GM23248 (cell line): ENCODE measurements at regions not wholly inside any gene's neighbourhood (a gene's known extent, or its start where the extent isn't known, plus 50 kb on each side); places are given as distances from the start of the nearest gene placed in this dataset.

Source experiments
- DNase-seq: peaks from one replicate; pipeline ENCODE4 v3.0.0-alpha.2; 2015
- H2AFZ ChIP-seq: fragments of 200-600 bp; sonication (generic); 2 replicates; pipeline ENCODE4 v1.6.1; 2016; ENCODE audit warnings: antibody characterized with exemption
- H3F3A ChIP-seq: fragments of 200-600 bp; sonication (generic); 2 replicates; pipeline ENCODE4 v1.6.1; 2016; ENCODE audit warnings: mild to moderate bottlenecking, antibody characterized with exemption, mixed run types; ENCODE audit not compliant: insufficient read depth
- H3K27ac ChIP-seq: fragments of 200-600 bp; sonication (generic); 2 replicates; pipeline ENCODE4 v1.5.1; 2016; ENCODE audit warnings: mild to moderate bottlenecking
- H3K27me3 ChIP-seq: fragments of 200-600 bp; sonication (generic); replicated peaks from 2 replicates; pipeline ENCODE4 v1.6.1; 2016; ENCODE audit warnings: mild to moderate bottlenecking; ENCODE audit not compliant: insufficient read depth
- H3K36me3 ChIP-seq: fragments of 200-600 bp; sonication (generic); 2 replicates; pipeline ENCODE4 v1.6.1; 2016; ENCODE audit warnings: low read depth, mild to moderate bottlenecking
- H3K4me1 ChIP-seq: fragments of 200-600 bp; sonication (generic); 2 replicates; pipeline ENCODE4 v1.6.1; 2016; ENCODE audit warnings: mild to moderate bottlenecking; ENCODE audit not compliant: insufficient read depth
- H3K4me2 ChIP-seq: fragments of 200-600 bp; sonication (generic); one replicate; pipeline ENCODE4 v1.6.1; 2016; ENCODE audit warnings: mild to moderate bottlenecking; ENCODE audit not compliant: unreplicated experiment
- H3K4me3 ChIP-seq: fragments of 200-600 bp; sonication (generic); 2 replicates; pipeline ENCODE4 v1.5.1; 2016; ENCODE audit warnings: mild to moderate bottlenecking
- H3K79me2 ChIP-seq: fragments of 200-600 bp; sonication (generic); 2 replicates; pipeline ENCODE4 v1.6.1; 2016; ENCODE audit warnings: mild to moderate bottlenecking; ENCODE audit not compliant: insufficient read depth
- H3K9ac ChIP-seq: fragments of 200-600 bp; sonication (generic); 2 replicates; pipeline ENCODE4 v1.6.1; 2016; ENCODE audit warnings: mild to moderate bottlenecking
- H3K9me2 ChIP-seq: fragments of 200-600 bp; sonication (generic); 2 replicates; pipeline ENCODE4 v1.6.1; 2016; ENCODE audit warnings: mixed run types, mild to moderate bottlenecking, moderate library complexity; ENCODE audit not compliant: insufficient read depth
- H3K9me3 ChIP-seq: fragments of 200-600 bp; sonication (generic); one replicate; pipeline ENCODE4 v1.6.1; 2017; ENCODE audit warnings: low read depth
- H4K20me1 ChIP-seq: fragments of 200-600 bp; sonication (generic); 2 replicates; pipeline ENCODE4 v1.6.0; 2016; ENCODE audit not compliant: insufficient read depth
- EZH2 ChIP-seq: fragments of 200-600 bp; sonication (generic); IDR thresholded peaks from 2 replicates; pipeline ENCODE4 v1.6.1; 2018; ENCODE audit warnings: antibody characterized with exemption, mild to moderate bottlenecking; ENCODE audit not compliant: insufficient read depth, poor library complexity, severe bottlenecking
- EZH2phosphoT487 ChIP-seq: fragments of 200-600 bp; sonication (generic); IDR thresholded peaks from 2 replicates; pipeline ENCODE4 v1.6.1; 2018; ENCODE audit warnings: antibody characterized with exemption, moderate library complexity, mild to moderate bottlenecking, low read depth; ENCODE audit not compliant: insufficient read depth
- WGBS, 2 experiments: methylation state at CpG; one replicate each; pipeline ENCODE4 v1.1.6; 2015 to 2017; ENCODE audit warnings: low lambda C conversion rate in 2 of 2, low coverage in 1 of 2; ENCODE audit errors: missing lambda C conversion rate in 2 of 2; 5-methylcytosine and 5-hydroxymethylcytosine counted together
- in situ Hi-C: fragments of 300-500 bp; cut with MboI; formaldehyde crosslinking; loops from 2 replicates; pipeline ENCODE4 v1.15.0; 2020

DNA sequence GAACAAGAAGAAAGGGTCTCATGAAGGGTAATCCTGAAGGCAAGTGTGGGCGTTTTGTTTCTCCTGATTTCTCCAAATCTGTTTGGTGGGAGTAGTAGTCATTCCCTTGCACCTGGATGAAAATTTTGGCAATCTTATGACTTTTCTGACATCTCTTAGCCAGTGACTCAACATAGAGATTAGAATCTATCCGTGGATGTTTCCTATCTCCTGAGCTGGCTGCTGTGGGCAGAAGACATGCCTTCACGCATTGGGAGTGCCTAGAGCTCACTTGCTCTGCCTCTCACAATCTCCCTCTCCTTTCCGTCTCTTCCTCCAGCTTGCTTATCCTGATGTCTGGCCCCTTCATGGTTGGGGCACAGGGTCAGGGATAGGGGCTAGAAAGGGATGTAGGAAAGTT is 174.2 kb upstream of the NFIA start:
- H3K36me3 ChIP-seq: no peaks in the 10 kb centered on the region

GRCh38 chr1:60906526-60906925 is 175.8 kb upstream of the NFIA start:
- in situ Hi-C loops: no loop called here
- 87 to 94% methylated on average over 1 of the region's 1 CpG for WGBS, 2 experiments

More for the DNA sequence above, 174.2 kb upstream of the NFIA start:
- 81 to 84% methylated on average over 4 of the region's 4 CpGs for WGBS, 2 experiments
- Histone ChIP-seq H2AFZ (no peak overlapping the region), H3K79me2 (no peaks in the 10 kb centered on the region), H3K9me2 (no peaks in the 10 kb centered on the region), H3K27ac (no peak overlapping the region), H3K9ac (no peak overlapping the region), H3K4me3 (no peak overlapping the region), H3K27me3 (no peaks in the 10 kb centered on the region), H4K20me1 (no peaks in the 10 kb centered on the region), H3K9me3 (no peaks in the 10 kb centered on the region), H3K4me1 (peaks cover 17% of the 10 kb centered on the region), H3K4me2 (no peak overlapping the region), H3F3A (0 out of 2 replicates have a peak, but pooled peaks cover 20% of the 10 kb centered on the region)
- in situ Hi-C loops: no loop called here
- no peak for DNase-seq
- no peak for TF ChIP-seq EZH2
- no peak for TF ChIP-seq EZH2phosphoT487

DNA sequence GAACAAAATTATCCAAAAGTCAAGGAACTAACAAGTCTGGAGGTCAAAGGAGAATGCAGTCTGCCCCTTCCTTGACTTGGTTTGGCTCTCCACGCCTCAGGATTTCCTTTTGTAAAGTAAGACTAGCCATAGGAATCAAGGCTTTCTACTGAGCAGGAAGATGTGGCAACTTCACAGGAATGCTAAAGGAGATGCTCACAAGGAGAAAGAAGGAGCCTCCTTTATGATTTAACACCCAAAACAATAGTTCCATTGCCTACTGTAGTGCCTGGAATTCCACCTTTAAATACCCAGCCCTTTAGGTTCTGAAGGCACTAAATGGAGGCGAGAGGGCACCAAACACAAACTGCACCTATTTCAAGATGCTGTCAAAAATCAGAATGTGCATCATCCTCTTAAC is 176.3 kb upstream of the NFIA start:
- WGBS, 2 experiments: 87 to 93% methylated on average over 2 of the region's 2 CpGs
- H4K20me1 ChIP-seq: no peaks in the 10 kb centered on the region
- H3K27ac ChIP-seq: no peak overlapping the region
- no peak overlapping the region for H2AFZ ChIP-seq
- H3F3A ChIP-seq: 0 out of 2 replicates have a peak, but pooled peaks cover 21% of the 10 kb centered on the region
- TF ChIP-seq EZH2: no peak
- no peak for TF ChIP-seq EZH2phosphoT487
- no peak for DNase-seq
- no peaks in the 10 kb centered on the region for H3K36me3 ChIP-seq
- H3K9ac ChIP-seq: no peak overlapping the region
- no peaks in the 10 kb centered on the region for H3K9me2 ChIP-seq
- H3K79me2 ChIP-seq: no peaks in the 10 kb centered on the region
- H3K4me1 ChIP-seq: peaks cover 17% of the 10 kb centered on the region
- H3K27me3 ChIP-seq: no peaks in the 10 kb centered on the region
- no peaks in the 10 kb centered on the region for H3K9me3 ChIP-seq
- no peak overlapping the region for H3K4me2 ChIP-seq
- H3K4me3 ChIP-seq: no peak overlapping the region
- in situ Hi-C loops: no loop called here

More at GRCh38 chr1:60906526-60906925, 175.8 kb upstream of the NFIA start:
- Histone ChIP-seq H3F3A (0 out of 2 replicates have a peak, but pooled peaks cover 21% of the 10 kb centered on the region), H2AFZ (no peak overlapping the region), H3K4me2 (no peak overlapping the region), H3K4me1 (peaks cover 17% of the 10 kb centered on the region), H4K20me1 (no peaks in the 10 kb centered on the region), H3K9ac (no peak overlapping the region), H3K36me3 (no peaks in the 10 kb centered on the region), H3K79me2 (no peaks in the 10 kb centered on the region), H3K9me2 (no peaks in the 10 kb centered on the region), H3K27me3 (no peaks in the 10 kb centered on the region), H3K4me3 (no peak overlapping the region), H3K9me3 (no peaks in the 10 kb centered on the region), H3K27ac (no peak overlapping the region)
- no peak for TF ChIP-seq EZH2phosphoT487
- no peak for TF ChIP-seq EZH2
- DNase-seq: no peak

- Histone ChIP-seq H3K9ac (peak overlapping the region; percentile 44), H3K4me1 (peaks cover 17% of the 10 kb centered on the region), H3K36me3 (no peaks in the 10 kb centered on the region), H3K79me2 (no peaks in the 10 kb centered on the region), H3K27me3 (no peaks in the 10 kb centered on the region), H3K4me2 (peak overlapping the region; percentile 30), H3K9me3 (no peaks in the 10 kb centered on the region), H3F3A (0 out of 2 replicates have a peak, but pooled peaks cover 21% of the 10 kb centered on the region), H3K9me2 (no peaks in the 10 kb centered on the region), H2AFZ (peak overlapping the region; percentile 71; the same call in 1 of the 2 replicates), H3K4me3 (no peak overlapping the region), H3K27ac (peak overlapping the region; percentile 73), H4K20me1 (no peaks in the 10 kb centered on the region)
- in situ Hi-C loops: no loop called here
- WGBS, 2 experiments: 14% methylated on average over 4 of the region's 4 CpGs
- TF ChIP-seq EZH2 (no peak), EZH2phosphoT487 (no peak)
- peak; percentile 84 for DNase-seq
These were observed 178.1 kb upstream of the NFIA start for GRCh38 chr1:60904099-60904851.
